ENCODE measurements at regions not wholly inside any gene's neighbourhood (a gene's known extent, or its start where the extent isn't known, plus 50 kb on each side); places are given as distances from the start of the nearest gene placed in this dataset.

- POLR2A ChIA-PET: no interaction called here
- no peak for DNase-seq (ENCODE audit: low read depth, low spot score)
- H3K4me3 ChIP-seq (ENCODE audit: low read depth, low read length): no peak overlapping the region
- TF ChIP-seq CTCF (IDR thresholded peaks at IDR 0.05; ENCODE audit: insufficient read depth, low read length, missing control alignments): no peak
- CTCF ChIA-PET: no interaction called here
Observed at GRCh38 chr13:22536851-22537250, 643.9 kb upstream of the SGCG start.

GRCh38 chr13:22538400-22538799 is 642.4 kb upstream of the SGCG start:
- H3K4me3 ChIP-seq (ENCODE audit: low read depth, low read length): no peak overlapping the region
- POLR2A ChIA-PET: no interaction called here
- DNase-seq (ENCODE audit: low read depth, low spot score): no peak
- CTCF ChIA-PET: no interaction called here
- TF ChIP-seq CTCF (IDR thresholded peaks at IDR 0.05; ENCODE audit: insufficient read depth, low read length, missing control alignments): no peak

- H3K4me3 ChIP-seq (ENCODE audit: low read depth, low read length): no peak overlapping the region
- ChIA-PET CTCF (no interaction called here), POLR2A (no interaction called here)
- TF ChIP-seq CTCF (IDR thresholded peaks at IDR 0.05; ENCODE audit: insufficient read depth, low read length, missing control alignments): no peak
- no peak for DNase-seq (ENCODE audit: low read depth, low spot score)
Observed at GRCh38 chr13:22549126-22549525, 631.7 kb upstream of the SGCG start.

- no peak for DNase-seq (ENCODE audit: low read depth, low spot score)
- ChIA-PET POLR2A (no interaction called here), CTCF (no interaction called here)
- no peak overlapping the region for H3K4me3 ChIP-seq (ENCODE audit: low read depth, low read length)
- no peak for TF ChIP-seq CTCF (IDR thresholded peaks at IDR 0.05; ENCODE audit: insufficient read depth, low read length, missing control alignments)
Observed at GRCh38 chr13:22561581-22561980, 619.2 kb upstream of the SGCG start.

GRCh38 chr13:22562116-22562515 is 618.7 kb upstream of the SGCG start:
- ChIA-PET POLR2A (no interaction called here), CTCF (no interaction called here)
- H3K4me3 ChIP-seq (ENCODE audit: low read depth, low read length): no peak overlapping the region
- DNase-seq (ENCODE audit: low read depth, low spot score): no peak
- TF ChIP-seq CTCF (IDR thresholded peaks at IDR 0.05; ENCODE audit: insufficient read depth, low read length, missing control alignments): no peak

GRCh38 chr13:22563272-22563671 is 617.5 kb upstream of the SGCG start:
- no peak for DNase-seq (ENCODE audit: low read depth, low spot score)
- ChIA-PET CTCF (interaction anchor here (0.8 kb wide), 1 partner anchor 135 kb away, joined by 3 read pairs; no protein-coding TSS in a partner anchor), POLR2A (no interaction called here)
- TF ChIP-seq CTCF (IDR thresholded peaks at IDR 0.05; ENCODE audit: insufficient read depth, low read length, missing control alignments): no peak
- H3K4me3 ChIP-seq (ENCODE audit: low read depth, low read length): no peak overlapping the region
